ENCODE measurements at regions not wholly inside any gene's neighbourhood (a gene's known extent, or its start where the extent isn't known, plus 50 kb on each side); places are given as distances from the start of the nearest gene placed in this dataset.

DNA sequence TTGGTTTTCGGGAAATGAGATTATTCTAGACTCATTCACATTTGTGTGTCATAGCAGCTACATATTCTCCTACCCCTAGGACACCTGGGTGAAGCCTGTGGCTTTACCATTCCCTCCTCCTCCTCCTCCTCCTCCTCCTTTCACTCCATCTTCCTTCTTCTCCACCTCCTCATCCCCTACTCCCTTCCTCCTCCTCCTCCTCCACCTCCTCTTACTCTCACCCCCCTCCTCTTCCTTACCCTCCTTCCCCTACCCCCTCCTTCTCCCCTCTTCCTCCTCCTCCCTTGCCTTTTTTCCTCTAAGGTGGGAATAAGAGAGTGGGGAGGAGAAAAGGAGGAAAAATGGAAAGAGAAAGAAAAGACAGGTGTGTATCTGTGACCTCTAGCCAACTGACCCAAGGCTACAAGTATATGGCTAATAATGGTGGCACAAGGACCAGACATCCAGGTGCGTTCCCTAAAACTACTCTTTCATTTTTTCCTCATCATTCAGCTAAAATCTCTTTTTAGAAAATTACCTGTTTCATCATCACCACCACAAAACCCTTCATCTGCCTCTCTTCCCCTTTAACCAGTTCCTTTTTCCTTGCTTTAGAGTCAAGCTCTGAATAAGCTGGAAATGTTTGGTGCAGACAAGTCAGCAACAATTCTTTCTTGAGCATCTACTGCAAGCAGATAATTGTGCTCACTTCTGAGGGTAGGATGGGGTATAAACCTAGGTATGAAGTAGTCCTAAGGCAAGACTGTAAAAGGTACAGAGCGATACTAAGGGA lies 149.8 kb upstream of the FOXN3 start:
- H3F3A ChIP-seq (ENCODE audit: control insufficient read depth, insufficient read depth): no peaks in the 10 kb centered on the region
- no peaks in the 10 kb centered on the region for H3K36me3 ChIP-seq (ENCODE audit: control insufficient read depth, low read length)
- peaks cover 7% of the 10 kb centered on the region for H3K4me1 ChIP-seq (ENCODE audit: control insufficient read depth, low read length)
- H3K79me2 ChIP-seq (ENCODE audit: control insufficient read depth, low read length): no peaks in the 10 kb centered on the region
- no peak for TF ChIP-seq EZH2phosphoT487 (IDR thresholded peaks at IDR 0.05; ENCODE audit: borderline replicate concordance, low read length)
- TF ChIP-seq, protein P1, sequence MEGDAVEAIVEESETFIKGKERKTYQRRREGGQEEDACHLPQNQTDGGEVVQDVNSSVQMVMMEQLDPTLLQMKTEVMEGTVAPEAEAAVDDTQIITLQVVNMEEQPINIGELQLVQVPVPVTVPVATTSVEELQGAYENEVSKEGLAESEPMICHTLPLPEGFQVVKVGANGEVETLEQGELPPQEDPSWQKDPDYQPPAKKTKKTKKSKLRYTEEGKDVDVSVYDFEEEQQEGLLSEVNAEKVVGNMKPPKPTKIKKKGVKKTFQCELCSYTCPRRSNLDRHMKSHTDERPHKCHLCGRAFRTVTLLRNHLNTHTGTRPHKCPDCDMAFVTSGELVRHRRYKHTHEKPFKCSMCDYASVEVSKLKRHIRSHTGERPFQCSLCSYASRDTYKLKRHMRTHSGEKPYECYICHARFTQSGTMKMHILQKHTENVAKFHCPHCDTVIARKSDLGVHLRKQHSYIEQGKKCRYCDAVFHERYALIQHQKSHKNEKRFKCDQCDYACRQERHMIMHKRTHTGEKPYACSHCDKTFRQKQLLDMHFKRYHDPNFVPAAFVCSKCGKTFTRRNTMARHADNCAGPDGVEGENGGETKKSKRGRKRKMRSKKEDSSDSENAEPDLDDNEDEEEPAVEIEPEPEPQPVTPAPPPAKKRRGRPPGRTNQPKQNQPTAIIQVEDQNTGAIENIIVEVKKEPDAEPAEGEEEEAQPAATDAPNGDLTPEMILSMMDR (IDR thresholded peaks at IDR 0.05; ENCODE audit: low read depth, low read length, poor library complexity, severe bottlenecking): no peak
- H3K9me3 ChIP-seq (ENCODE audit: control insufficient read depth, insufficient read depth, low read length): no peaks in the 10 kb centered on the region
- no peaks in the 10 kb centered on the region for H3K27me3 ChIP-seq (ENCODE audit: control insufficient read depth, low read length)
- no peaks in the 10 kb centered on the region for H3K9me2 ChIP-seq (replicated peaks; ENCODE audit: control insufficient read depth, low read length)
- H3K4me3 ChIP-seq (ENCODE audit: low read length): no peak overlapping the region
- H3K4me2 ChIP-seq (ENCODE audit: low read length): no peak overlapping the region
- no peak overlapping the region for H3K27ac ChIP-seq (ENCODE audit: low read depth, low read length)
- H4K20me1 ChIP-seq (ENCODE audit: control insufficient read depth, insufficient read depth, low read depth, low read length): no peaks in the 10 kb centered on the region

DNA sequence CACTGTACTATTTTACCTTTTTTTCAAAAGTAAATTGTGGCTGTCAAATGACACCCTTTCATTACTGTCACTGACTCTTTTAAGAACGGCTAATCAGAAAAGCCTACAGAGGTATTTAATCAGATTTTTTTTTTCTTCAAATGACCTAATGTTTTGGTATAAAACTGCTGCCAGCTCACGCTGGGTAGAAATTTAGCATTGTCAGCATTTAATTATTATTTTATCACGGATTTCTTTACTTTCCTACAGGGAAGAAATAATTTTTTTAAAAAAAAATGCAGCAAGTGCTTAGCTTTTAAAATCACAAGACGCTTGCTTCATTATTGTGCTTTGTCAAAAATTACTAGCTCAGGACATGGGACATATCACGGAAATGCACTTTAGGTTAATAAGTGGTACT lies 149.1 kb upstream of the FOXN3 start:
- no peak for TF ChIP-seq EZH2phosphoT487 (IDR thresholded peaks at IDR 0.05; ENCODE audit: borderline replicate concordance, low read length)
- TF ChIP-seq, protein P1 (IDR thresholded peaks at IDR 0.05; ENCODE audit: low read depth, low read length, poor library complexity, severe bottlenecking): no peak
- Histone ChIP-seq H3K79me2 (ENCODE audit: control insufficient read depth, low read length) (no peaks in the 10 kb centered on the region), H3K9me3 (ENCODE audit: control insufficient read depth, insufficient read depth, low read length) (no peaks in the 10 kb centered on the region), H3F3A (ENCODE audit: control insufficient read depth, insufficient read depth) (no peaks in the 10 kb centered on the region), H3K4me2 (ENCODE audit: low read length) (no peak overlapping the region), H3K27me3 (ENCODE audit: control insufficient read depth, low read length) (no peaks in the 10 kb centered on the region), H3K4me3 (ENCODE audit: low read length) (no peak overlapping the region), H3K9me2 (replicated peaks; ENCODE audit: control insufficient read depth, low read length) (no peaks in the 10 kb centered on the region), H3K4me1 (ENCODE audit: control insufficient read depth, low read length) (peaks cover 7% of the 10 kb centered on the region), H3K36me3 (ENCODE audit: control insufficient read depth, low read length) (no peaks in the 10 kb centered on the region), H3K27ac (ENCODE audit: low read depth, low read length) (no peak overlapping the region), H4K20me1 (ENCODE audit: control insufficient read depth, insufficient read depth, low read depth, low read length) (no peaks in the 10 kb centered on the region)

DNA sequence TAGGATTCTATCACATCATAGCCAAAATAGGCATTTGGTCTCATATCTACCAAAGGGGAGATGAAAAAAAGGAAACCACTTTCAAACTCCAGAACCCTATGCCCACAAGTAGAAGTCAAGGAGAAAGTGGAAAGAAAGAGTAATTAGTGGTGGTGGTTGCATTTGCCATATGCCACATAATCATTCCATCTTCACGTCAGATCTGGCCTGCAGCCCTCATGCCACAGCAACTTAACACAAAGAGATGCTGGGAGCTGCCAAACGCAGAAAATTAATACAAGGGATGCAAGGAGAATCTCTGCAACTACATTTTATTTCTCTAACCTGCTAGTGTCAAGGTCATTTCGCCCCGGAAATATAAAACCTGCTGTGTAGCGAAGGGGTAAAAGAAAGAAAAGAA lies 148.6 kb upstream of the FOXN3 start:
- Histone ChIP-seq H3K27me3 (ENCODE audit: control insufficient read depth, low read length) (no peaks in the 10 kb centered on the region), H3K79me2 (ENCODE audit: control insufficient read depth, low read length) (no peaks in the 10 kb centered on the region), H3K36me3 (ENCODE audit: control insufficient read depth, low read length) (no peaks in the 10 kb centered on the region), H3K9me2 (replicated peaks; ENCODE audit: control insufficient read depth, low read length) (no peaks in the 10 kb centered on the region), H3K27ac (ENCODE audit: low read depth, low read length) (no peak overlapping the region), H3K9me3 (ENCODE audit: control insufficient read depth, insufficient read depth, low read length) (no peaks in the 10 kb centered on the region), H3K4me1 (ENCODE audit: control insufficient read depth, low read length) (peaks cover 7% of the 10 kb centered on the region), H4K20me1 (ENCODE audit: control insufficient read depth, insufficient read depth, low read depth, low read length) (no peaks in the 10 kb centered on the region), H3K4me3 (ENCODE audit: low read length) (no peak overlapping the region), H3F3A (ENCODE audit: control insufficient read depth, insufficient read depth) (no peaks in the 10 kb centered on the region), H3K4me2 (ENCODE audit: low read length) (no peak overlapping the region)
- TF ChIP-seq, protein P1 (IDR thresholded peaks at IDR 0.05; ENCODE audit: low read depth, low read length, poor library complexity, severe bottlenecking): no peak
- TF ChIP-seq EZH2phosphoT487 (IDR thresholded peaks at IDR 0.05; ENCODE audit: borderline replicate concordance, low read length): no peak

Data from DOHH2 (cell line).